ENCODE measurements at regions not wholly inside any gene's neighbourhood (a gene's known extent, or its start where the extent isn't known, plus 50 kb on each side); places are given as distances from the start of the nearest gene placed in this dataset.
"Not testable (repeated sequence)": the region's sequence is repeated elsewhere in the genome, so short reads cannot be mapped to it uniquely, and the experiment has no call there.

- DNase-seq (ENCODE audit: low spot score) = no peak
Observed at GRCh38 chr18:38811209-38811608, 1245.6 kb upstream of the CELF4 start.

GRCh38 chr18:38810789-38811188, 1245.2 kb upstream of the CELF4 start:
- DNase-seq (ENCODE audit: low spot score) = no peak

GRCh38 chr18:38807915-38808314, 1242.3 kb upstream of the CELF4 start:
- DNase-seq (ENCODE audit: low spot score) = no peak

GRCh38 chr18:38805256-38805655, 1239.7 kb upstream of the CELF4 start:
- DNase-seq (ENCODE audit: low spot score) = no peak

DNA sequence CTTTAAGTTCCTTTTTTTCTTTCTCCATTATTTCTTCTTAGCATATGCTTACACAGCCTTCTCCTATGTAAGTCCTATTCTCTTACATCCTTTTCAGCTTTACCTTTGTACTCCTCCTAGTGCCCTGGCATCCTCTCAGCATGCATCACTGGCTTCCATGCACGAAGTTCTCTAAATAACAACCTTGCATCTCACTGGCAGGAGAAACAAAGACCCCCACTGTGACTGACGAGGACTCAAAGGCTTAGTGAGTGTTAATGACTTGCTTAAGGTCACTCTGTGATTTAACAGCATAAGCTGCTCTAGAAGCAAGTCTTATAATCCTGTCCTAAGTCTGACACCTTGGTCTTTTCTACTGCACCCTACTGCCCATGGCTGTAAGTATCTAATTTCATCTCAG, 1236.0 kb upstream of the CELF4 start:
- no peak for DNase-seq (ENCODE audit: low spot score)

- peak; percentile 10 for DNase-seq (ENCODE audit: low spot score)
Observed at GRCh38 chr18:38796762-38797161, 1231.2 kb upstream of the CELF4 start.

GRCh38 chr18:38792731-38793130, 1227.1 kb upstream of the CELF4 start:
- no peak for DNase-seq (ENCODE audit: low spot score)

- DNase-seq (ENCODE audit: low spot score) = no peak
Observed at GRCh38 chr18:38790786-38791185, 1225.2 kb upstream of the CELF4 start.

DNA sequence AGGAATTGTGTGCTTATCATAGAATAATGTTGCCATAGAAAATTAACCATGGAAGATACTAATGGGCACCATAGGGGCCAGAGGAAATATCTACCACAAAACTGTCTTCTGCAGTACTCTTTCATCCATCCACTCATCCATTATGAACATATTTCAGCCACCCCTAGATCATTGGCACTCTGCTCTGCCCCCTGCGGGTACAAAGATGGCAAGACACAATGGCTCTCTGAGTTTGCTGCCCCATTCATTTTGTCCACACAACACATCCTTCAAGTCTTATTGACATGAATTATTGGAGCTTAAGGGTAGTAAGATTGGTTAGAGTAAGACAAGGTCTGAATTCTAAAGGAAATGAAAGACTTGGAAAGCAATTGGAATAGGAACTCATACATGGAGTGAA, 1224.7 kb upstream of the CELF4 start:
- DNase-seq (ENCODE audit: low spot score) = no peak

DNA sequence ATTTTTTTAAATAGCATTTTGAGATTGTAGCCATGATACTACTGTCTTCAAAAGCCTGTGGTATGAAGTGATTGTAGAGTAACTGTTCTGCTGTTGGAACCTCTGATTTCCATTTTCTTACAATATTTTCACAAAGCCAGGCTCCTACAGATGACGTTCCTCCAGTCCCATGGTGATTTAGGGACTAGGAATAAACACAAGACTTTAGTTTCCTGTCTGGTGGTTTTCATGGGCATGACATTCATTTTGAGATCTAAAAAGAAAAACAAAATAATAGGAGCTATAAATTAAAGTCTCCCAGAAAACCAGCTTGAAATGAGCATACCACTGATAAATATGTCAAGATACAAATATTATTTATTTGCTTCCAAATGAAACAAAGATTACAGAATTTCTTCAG, 1223.5 kb upstream of the CELF4 start:
- DNase-seq (ENCODE audit: low spot score) = no peak

DNA sequence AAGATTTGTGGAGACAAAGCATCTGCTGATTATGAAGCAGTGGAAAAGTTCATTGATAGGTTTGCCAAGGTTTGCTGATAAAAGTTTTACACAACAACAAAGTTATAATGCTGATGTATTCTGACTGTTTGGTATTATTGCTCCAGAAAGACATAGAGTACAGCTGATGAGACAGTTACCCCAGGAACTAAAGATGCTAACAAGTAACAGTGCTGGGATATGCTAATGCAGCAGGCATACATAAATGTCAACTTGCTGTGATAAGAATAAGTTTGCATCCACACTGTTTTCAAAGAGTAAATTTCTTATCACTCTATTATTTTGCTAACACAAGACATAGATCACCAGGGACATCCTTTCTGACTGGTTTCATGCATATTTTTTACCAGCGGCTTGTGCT, 1221.3 kb upstream of the CELF4 start:
- no peak for DNase-seq (ENCODE audit: low spot score)

- not testable (repeated sequence) for DNase-seq (ENCODE audit: low spot score)
Observed at GRCh38 chr18:38771620-38772019, 1206.0 kb upstream of the CELF4 start.

- no peak for DNase-seq (ENCODE audit: low spot score)
Observed at GRCh38 chr18:38768504-38768903, 1202.9 kb upstream of the CELF4 start.

DNA sequence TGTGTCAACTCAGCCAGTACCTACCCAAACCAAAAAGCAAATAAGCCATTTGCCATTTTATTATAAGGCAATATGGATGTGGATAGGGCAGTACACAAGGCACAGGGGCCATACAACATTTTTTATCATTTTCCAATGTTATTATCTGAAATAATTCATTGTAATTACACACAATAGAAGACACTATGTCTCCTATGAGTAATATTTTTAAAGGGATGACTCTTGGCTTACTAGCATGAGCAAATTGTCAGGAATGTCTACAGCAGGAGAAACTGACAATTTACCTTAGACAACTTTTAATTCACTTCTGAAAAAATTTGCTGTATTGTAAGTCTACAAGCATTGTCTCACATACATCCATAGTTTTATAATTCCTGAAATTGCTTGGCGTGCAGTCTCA, 1193.9 kb upstream of the CELF4 start:
- no peak for DNase-seq (ENCODE audit: low spot score)

DNA sequence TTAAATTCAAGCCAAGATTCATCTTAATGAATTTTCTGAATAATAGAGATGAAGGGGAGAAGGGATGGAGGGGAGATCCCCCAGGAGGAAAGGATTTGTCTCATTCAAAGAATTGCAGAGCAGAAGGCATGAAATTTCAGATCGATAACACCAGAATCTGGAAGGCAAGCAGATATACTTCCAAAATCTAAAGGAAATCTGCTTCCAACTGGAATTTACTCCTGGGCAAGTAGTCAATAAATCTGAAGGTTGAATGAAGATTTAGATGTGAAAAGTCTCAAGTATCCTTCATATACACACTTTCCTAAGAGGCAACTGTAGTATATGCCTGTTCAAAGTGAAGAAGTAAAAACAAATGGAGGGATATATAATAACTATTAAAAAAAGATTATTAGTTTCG, 1190.8 kb upstream of the CELF4 start:
- no peak for DNase-seq (ENCODE audit: low spot score)

GRCh38 chr18:38752430-38752829, 1186.8 kb upstream of the CELF4 start:
- DNase-seq (ENCODE audit: low spot score) = peak; percentile 2

DNA sequence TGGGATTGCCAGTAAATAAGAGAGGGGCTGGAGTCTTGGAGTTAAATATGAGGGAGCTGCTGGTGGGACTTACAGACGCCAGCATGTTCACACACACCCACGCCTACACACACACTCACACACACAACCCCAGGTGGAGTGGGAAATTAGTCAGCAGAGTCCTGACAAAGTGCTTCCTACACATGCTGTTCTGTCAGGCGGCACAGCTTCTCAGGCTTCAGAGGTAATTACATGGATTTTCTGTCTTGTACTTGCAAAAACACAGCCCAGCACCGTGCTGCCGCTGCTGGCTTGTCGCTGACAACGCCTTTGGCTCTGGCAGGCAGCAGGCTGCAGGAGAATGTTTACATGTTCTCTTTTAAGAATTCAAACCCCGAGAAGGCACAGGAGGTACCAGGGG, 1186.3 kb upstream of the CELF4 start:
- DNase-seq (ENCODE audit: low spot score) = peak; percentile 72

DNA sequence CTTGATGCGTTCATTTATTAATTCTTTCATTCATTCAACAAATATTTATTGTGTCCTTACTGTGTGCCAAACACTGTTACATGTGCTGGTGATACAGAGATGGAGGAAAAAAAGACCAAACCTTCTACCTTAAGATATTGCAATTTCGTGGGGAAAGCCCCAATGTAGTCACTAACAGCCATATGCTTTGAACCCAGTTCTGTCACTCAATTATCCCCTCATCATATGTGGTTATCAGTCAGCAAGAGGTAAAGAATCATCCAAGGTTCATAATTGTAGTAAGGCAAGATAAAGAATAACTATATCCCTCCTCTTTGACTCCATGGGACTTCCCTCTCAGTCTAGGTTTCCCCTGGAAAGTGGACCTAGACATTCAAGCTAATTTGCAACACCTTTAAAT, 1185.6 kb upstream of the CELF4 start:
- no peak for DNase-seq (ENCODE audit: low spot score)

GRCh38 chr18:38750751-38751150, 1185.2 kb upstream of the CELF4 start:
- peak; percentile 27 for DNase-seq (ENCODE audit: low spot score)

- no peak for DNase-seq (ENCODE audit: low spot score)
Observed at GRCh38 chr18:38747153-38747552, 1181.6 kb upstream of the CELF4 start.

DNA sequence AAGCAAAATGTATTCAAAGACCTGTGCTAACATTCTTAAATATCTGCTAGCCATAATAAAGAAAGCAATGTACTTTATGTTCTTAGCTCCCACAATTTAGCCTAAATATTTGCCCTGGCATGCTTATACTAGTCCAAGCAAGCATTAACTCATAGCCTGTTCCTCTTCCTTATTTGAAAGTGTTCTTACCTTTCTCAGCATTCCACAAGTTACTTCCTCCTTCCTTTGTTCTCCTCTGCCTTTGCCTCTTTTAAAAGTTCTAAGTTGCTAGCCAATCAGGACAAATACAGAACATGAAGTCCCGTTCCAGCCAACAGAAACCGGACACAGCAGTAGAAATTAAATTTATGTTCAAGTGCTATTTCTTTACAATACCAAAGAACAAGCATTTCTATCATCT, 1154.6 kb upstream of the CELF4 start:
- DNase-seq (ENCODE audit: low spot score) = not testable (repeated sequence)

- no peak for DNase-seq (ENCODE audit: low spot score)
Observed at GRCh38 chr18:38718365-38718901, 1152.8 kb upstream of the CELF4 start.

DNA sequence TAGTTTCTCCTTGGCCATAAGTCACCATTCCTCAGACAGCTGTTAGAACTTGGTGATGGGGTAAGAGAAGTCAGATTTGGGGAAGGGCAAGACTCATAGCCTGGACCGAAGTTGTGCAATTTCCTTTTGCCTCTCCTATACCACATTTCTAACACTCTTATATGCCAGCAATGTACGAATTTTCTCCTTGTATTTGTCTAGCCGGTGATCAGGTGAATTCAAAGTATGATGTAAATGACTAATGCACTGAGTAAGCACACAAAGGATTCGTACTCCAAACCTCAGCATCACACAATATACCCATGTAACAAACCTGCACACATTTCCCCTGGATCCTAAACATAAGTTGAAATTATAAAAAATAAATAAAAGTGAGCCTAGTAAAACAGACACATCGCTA, 1143.5 kb upstream of the CELF4 start:
- no peak for DNase-seq (ENCODE audit: low spot score)

DNA sequence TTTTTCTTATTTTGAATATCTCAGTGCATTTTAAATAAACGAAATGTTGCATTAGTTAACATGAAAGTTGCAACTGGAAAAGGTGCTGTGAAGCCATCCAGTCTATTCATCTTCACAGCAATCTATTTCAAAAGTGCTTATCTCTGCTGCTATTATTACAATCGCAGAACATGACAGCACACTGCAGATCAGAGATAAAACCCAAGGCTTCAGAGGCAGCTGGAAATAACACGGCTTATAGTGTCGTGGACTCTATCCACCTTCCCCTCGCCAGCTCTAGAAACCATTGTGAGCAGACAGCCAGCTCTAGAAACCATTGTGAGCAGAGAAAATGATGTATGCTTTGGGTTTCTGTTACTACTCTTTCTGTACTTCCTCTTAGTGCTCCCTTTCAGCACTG, 1140.8 kb upstream of the CELF4 start:
- no peak for DNase-seq (ENCODE audit: low spot score)

DNA sequence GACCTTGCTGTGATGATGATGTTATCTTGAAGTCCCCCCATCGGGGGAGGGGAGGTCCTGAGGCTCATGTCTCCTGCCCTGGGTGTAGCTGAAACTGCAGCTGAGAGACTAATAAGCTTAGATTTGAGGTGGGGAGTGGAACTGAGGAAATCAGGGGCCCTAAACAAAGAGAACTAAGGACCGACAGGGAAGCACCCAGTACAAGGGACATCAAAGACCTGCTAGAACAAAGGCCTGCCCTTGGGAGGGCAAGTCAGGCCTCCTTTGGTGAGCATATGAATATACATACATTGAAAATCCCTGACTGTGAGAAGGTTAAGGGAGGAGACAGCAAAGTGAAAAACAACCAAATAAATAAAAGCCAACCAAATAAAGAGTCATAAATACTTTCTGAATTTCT, 1132.5 kb upstream of the CELF4 start:
- DNase-seq (ENCODE audit: low spot score) = no peak

All from Ammon's horn (tissue), 1 donor.